ENCODE measurements at regions not wholly inside any gene's neighbourhood (a gene's known extent, or its start where the extent isn't known, plus 50 kb on each side); places are given as distances from the start of the nearest gene placed in this dataset.

DNA sequence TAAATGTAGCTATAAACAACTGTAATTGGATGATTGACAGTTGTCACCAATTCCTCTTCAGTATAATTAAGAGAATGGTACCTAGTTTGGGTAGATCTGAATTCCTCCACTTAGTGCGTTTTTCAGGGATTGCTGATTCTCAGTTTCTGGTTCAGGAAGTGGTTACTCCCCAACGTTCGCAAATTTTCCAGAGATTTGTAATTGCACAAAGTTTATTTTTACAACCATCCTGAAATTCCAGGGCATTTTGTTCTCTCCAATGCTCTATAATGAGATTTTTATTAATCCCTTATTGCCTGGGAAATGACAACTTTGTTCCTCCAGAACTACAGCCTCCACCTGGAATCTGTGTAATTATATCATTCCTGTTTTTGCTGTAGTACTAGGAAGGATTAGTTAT is 710.6 kb upstream of the ZEB2 start:
- no TSS peak for BruUV-seq (replicated peaks)
- no peak for TF ChIP-seq EZH2 (IDR thresholded peaks at IDR 0.05; ENCODE audit: low read depth)
- TF ChIP-seq, protein P1, sequence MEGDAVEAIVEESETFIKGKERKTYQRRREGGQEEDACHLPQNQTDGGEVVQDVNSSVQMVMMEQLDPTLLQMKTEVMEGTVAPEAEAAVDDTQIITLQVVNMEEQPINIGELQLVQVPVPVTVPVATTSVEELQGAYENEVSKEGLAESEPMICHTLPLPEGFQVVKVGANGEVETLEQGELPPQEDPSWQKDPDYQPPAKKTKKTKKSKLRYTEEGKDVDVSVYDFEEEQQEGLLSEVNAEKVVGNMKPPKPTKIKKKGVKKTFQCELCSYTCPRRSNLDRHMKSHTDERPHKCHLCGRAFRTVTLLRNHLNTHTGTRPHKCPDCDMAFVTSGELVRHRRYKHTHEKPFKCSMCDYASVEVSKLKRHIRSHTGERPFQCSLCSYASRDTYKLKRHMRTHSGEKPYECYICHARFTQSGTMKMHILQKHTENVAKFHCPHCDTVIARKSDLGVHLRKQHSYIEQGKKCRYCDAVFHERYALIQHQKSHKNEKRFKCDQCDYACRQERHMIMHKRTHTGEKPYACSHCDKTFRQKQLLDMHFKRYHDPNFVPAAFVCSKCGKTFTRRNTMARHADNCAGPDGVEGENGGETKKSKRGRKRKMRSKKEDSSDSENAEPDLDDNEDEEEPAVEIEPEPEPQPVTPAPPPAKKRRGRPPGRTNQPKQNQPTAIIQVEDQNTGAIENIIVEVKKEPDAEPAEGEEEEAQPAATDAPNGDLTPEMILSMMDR (conservative IDR thresholded peaks at IDR 0.05) = no peak
- Histone ChIP-seq H3F3A (ENCODE audit: insufficient read depth, low read depth) (no peaks in the 10 kb centered on the region), H3K4me3 (no peak overlapping the region), H3K27me3 (ENCODE audit: insufficient read depth, low read depth) (no peaks in the 10 kb centered on the region), H3K79me2 (ENCODE audit: low read depth) (no peaks in the 10 kb centered on the region), H3K9me3 (ENCODE audit: insufficient read depth, low read depth) (no peaks in the 10 kb centered on the region), H3K4me1 (replicated peaks; ENCODE audit: insufficient read depth) (no peaks in the 10 kb centered on the region), H3K4me2 (no peak overlapping the region), H3K9me2 (ENCODE audit: insufficient read depth) (0 out of 2 replicates have a peak, but pooled peaks cover 3% of the 10 kb centered on the region), H2AFZ (no peak overlapping the region), H3K36me3 (ENCODE audit: low read depth) (no peaks in the 10 kb centered on the region), H4K20me1 (ENCODE audit: insufficient read depth) (no peaks in the 10 kb centered on the region), H3K27ac (no peak overlapping the region)
- CTCF ChIA-PET = no interaction called here
- POLR2A ChIA-PET (ENCODE audit: unreplicated experiment) = no interaction called here
- intact Hi-C loops (cut with micrococcal nuclease; ENCODE audit: unreplicated experiment) = no loop called here
- DNase-seq = no peak

DNA sequence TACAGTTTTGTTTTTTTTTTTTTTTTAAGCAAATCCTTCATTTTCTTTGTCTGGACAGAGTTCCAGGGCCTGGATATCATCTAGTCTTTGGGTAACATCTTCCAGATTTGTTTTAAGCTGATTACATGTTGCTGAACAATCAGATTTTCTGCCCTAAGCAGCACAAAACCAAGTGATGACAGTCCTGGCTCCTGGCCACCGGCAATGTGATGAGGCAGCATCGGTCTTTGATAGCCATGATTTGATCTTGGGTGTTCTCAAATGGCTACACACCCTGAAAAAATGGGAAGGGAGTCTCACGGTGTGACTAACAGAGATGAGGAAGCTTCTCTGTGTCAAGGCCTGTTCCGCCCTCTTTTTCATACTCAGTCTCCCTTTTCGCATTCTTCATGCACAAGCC is 708.6 kb upstream of the ZEB2 start:
- no TSS peak for BruUV-seq (replicated peaks)

DNA sequence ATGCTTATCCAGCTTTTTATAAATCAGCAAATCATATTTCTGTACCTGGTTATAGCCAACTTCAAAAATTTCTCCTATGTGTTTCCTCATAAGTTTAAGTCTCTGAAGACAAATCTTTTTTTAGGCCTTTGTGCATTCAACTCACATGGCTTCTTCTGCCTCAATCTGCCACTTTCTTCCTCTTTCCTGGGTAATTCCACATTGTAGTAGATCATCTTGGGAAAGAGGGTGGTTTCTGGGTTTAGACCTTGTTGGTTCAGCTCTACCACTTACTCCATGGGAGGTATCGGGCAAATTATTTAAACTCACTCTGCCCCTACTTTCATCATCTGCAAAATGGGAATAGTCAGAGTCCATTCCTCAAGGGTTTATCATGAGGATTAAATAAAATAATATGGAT is 707.0 kb upstream of the ZEB2 start:
- POLR2A ChIA-PET (ENCODE audit: unreplicated experiment) = no interaction called here
- H3K36me3 ChIP-seq (ENCODE audit: low read depth) = no peaks in the 10 kb centered on the region

More for the DNA sequence above, 708.6 kb upstream of the ZEB2 start:
- Histone ChIP-seq H2AFZ (no peak overlapping the region), H3K4me2 (no peak overlapping the region), H3K36me3 (ENCODE audit: low read depth) (no peaks in the 10 kb centered on the region), H3K27me3 (ENCODE audit: insufficient read depth, low read depth) (no peaks in the 10 kb centered on the region), H3K4me1 (replicated peaks; ENCODE audit: insufficient read depth) (no peaks in the 10 kb centered on the region), H3K9me2 (ENCODE audit: insufficient read depth) (0 out of 2 replicates have a peak, but pooled peaks cover 3% of the 10 kb centered on the region), H3K79me2 (ENCODE audit: low read depth) (no peaks in the 10 kb centered on the region), H4K20me1 (ENCODE audit: insufficient read depth) (no peaks in the 10 kb centered on the region), H3K4me3 (no peak overlapping the region), H3K9me3 (ENCODE audit: insufficient read depth, low read depth) (no peaks in the 10 kb centered on the region), H3K27ac (no peak overlapping the region), H3F3A (ENCODE audit: insufficient read depth, low read depth) (no peaks in the 10 kb centered on the region)
- no peak for DNase-seq
- ChIA-PET POLR2A (ENCODE audit: unreplicated experiment) (no interaction called here), CTCF (interaction anchor here (0.6 kb wide), 1 partner anchor 1064 kb away, joined by 3 read pairs; no protein-coding TSS in a partner anchor)
- no peak for TF ChIP-seq EZH2 (IDR thresholded peaks at IDR 0.05; ENCODE audit: low read depth)
- TF ChIP-seq, protein P1 (conservative IDR thresholded peaks at IDR 0.05) = no peak
- intact Hi-C loops (cut with micrococcal nuclease; ENCODE audit: unreplicated experiment) = no loop called here

More for the DNA sequence above, 707.0 kb upstream of the ZEB2 start:
- Histone ChIP-seq H3K9me2 (ENCODE audit: insufficient read depth) (0 out of 2 replicates have a peak, but pooled peaks cover 3% of the 10 kb centered on the region), H2AFZ (no peak overlapping the region), H3K4me3 (no peak overlapping the region), H3K79me2 (ENCODE audit: low read depth) (no peaks in the 10 kb centered on the region), H3F3A (ENCODE audit: insufficient read depth, low read depth) (no peaks in the 10 kb centered on the region), H3K9me3 (ENCODE audit: insufficient read depth, low read depth) (no peaks in the 10 kb centered on the region), H3K4me1 (replicated peaks; ENCODE audit: insufficient read depth) (no peaks in the 10 kb centered on the region), H3K27ac (no peak overlapping the region), H4K20me1 (ENCODE audit: insufficient read depth) (no peaks in the 10 kb centered on the region), H3K27me3 (ENCODE audit: insufficient read depth, low read depth) (no peaks in the 10 kb centered on the region), H3K4me2 (no peak overlapping the region)
- intact Hi-C loops (cut with micrococcal nuclease; ENCODE audit: unreplicated experiment) = no loop called here
- no TSS peak for BruUV-seq (replicated peaks)
- CTCF ChIA-PET = interaction anchor here (0.6 kb wide), 1 partner anchor 237 kb away, joined by 3 read pairs; no protein-coding TSS in a partner anchor
- no peak for DNase-seq
- TF ChIP-seq, protein P1 (conservative IDR thresholded peaks at IDR 0.05) = no peak
- TF ChIP-seq EZH2 (IDR thresholded peaks at IDR 0.05; ENCODE audit: low read depth) = no peak
